Smooth muscle cell (in vitro differentiated cells): ENCODE measurements at regions not wholly inside any gene's neighbourhood (a gene's known extent, or its start where the extent isn't known, plus 50 kb on each side); places are given as distances from the start of the nearest gene placed in this dataset.
A peak's percentile ranks its signal among the peaks of the same experiment; 100 is the strongest.

ENCODE experiments used
- DNase-seq: peaks from one replicate; lab custom pipeline; 2025; ENCODE audit not compliant: unreplicated experiment; lab: John Stamatoyannopoulos, UW
- H2AFZ ChIP-seq: fragments of 200-600 bp; sonication (generic); 2 replicates; pipeline ENCODE4 v1.6.0; 2016; ENCODE audit warnings: antibody characterized with exemption, low read depth, mild to moderate bottlenecking
- H3F3A ChIP-seq: fragments of 200-600 bp; sonication (generic); 2 replicates; pipeline ENCODE4 v1.6.0; 2017; ENCODE audit warnings: antibody characterized with exemption, low read depth
- H3K27ac ChIP-seq: fragments of 200-600 bp; sonication (generic); 2 replicates; pipeline ENCODE4 v1.5.1; 2016; ENCODE audit warnings: low read depth, mild to moderate bottlenecking
- H3K27me3 ChIP-seq: fragments of 200-600 bp; sonication (generic); 2 replicates; pipeline ENCODE4 v1.6.1; 2016; ENCODE audit warnings: low read depth, mild to moderate bottlenecking
- H3K36me3 ChIP-seq: fragments of 200-600 bp; sonication (generic); 2 replicates; pipeline ENCODE4 v1.5.1; 2016; ENCODE audit warnings: low read depth
- H3K4me1 ChIP-seq: fragments of 200-600 bp; sonication (generic); 2 replicates; pipeline ENCODE4 v1.5.1; 2016; ENCODE audit warnings: low read depth
- H3K4me2 ChIP-seq: fragments of 200-600 bp; sonication (generic); 2 replicates; pipeline ENCODE4 v1.6.0; 2016; ENCODE audit warnings: mild to moderate bottlenecking
- H3K4me3 ChIP-seq: fragments of 200-600 bp; sonication (generic); 2 replicates; pipeline ENCODE4 v1.5.1; 2016; ENCODE audit warnings: mild to moderate bottlenecking
- H3K79me2 ChIP-seq: fragments of 200-600 bp; sonication (generic); 2 replicates; pipeline ENCODE4 v1.6.0; 2016; ENCODE audit warnings: low read depth, mild to moderate bottlenecking
- H3K9ac ChIP-seq: fragments of 200-600 bp; sonication (generic); 2 replicates; pipeline ENCODE4 v1.6.0; 2016; ENCODE audit warnings: low read depth
- H3K9me3 ChIP-seq: fragments of 200-600 bp; sonication (generic); replicated peaks from 2 replicates; pipeline ENCODE4 v1.5.1; 2016; ENCODE audit warnings: low read depth
- H4K20me1 ChIP-seq: fragments of 200-600 bp; sonication (generic); 2 replicates; pipeline ENCODE4 v1.6.0; 2016; ENCODE audit warnings: low read depth
- CTCF ChIP-seq: fragments of 200-600 bp; sonication (generic); IDR thresholded peaks from 2 replicates; pipeline ENCODE4 v1.5.1; 2017; ENCODE audit warnings: borderline replicate concordance, mild to moderate bottlenecking, antibody characterized with exemption; ENCODE audit not compliant: insufficient read depth, poor library complexity, severe bottlenecking
- WGBS: methylation state at CpG from one replicate; pipeline ENCODE4 v1.1.7; 2016; ENCODE audit warnings: low lambda C conversion rate; 5-methylcytosine and 5-hydroxymethylcytosine counted together

GRCh38 chr13:40438999-40439797, 227.2 kb downstream of the FOXO1 start:
- Histone ChIP-seq H2AFZ (peak overlapping the region; percentile 87), H3K4me2 (peak overlapping the region; percentile 79), H3K27ac (peak overlapping the region; percentile 14), H3K4me1 (no peaks in the 10 kb centered on the region), H3K36me3 (no peaks in the 10 kb centered on the region), H3K9ac (no peak overlapping the region), H3F3A (no peaks in the 10 kb centered on the region), H3K27me3 (no peaks in the 10 kb centered on the region), H3K79me2 (no peaks in the 10 kb centered on the region), H3K4me3 (peak overlapping the region; percentile 24), H3K9me3 (no peaks in the 10 kb centered on the region), H4K20me1 (no peaks in the 10 kb centered on the region)
- no peak for DNase-seq
- no peak for TF ChIP-seq CTCF
- WGBS: 38% methylated on average over 12 of the region's 12 CpGs

GRCh38 chr13:40439928-40440327, 226.5 kb downstream of the FOXO1 start:
- DNase-seq: no peak
- no peaks in the 10 kb centered on the region for H3K79me2 ChIP-seq
- no peaks in the 10 kb centered on the region for H3F3A ChIP-seq
- no peak overlapping the region for H3K9ac ChIP-seq
- H3K27me3 ChIP-seq: no peaks in the 10 kb centered on the region
- no peak overlapping the region for H2AFZ ChIP-seq
- H4K20me1 ChIP-seq: no peaks in the 10 kb centered on the region
- H3K36me3 ChIP-seq: no peaks in the 10 kb centered on the region
- H3K27ac ChIP-seq: no peak overlapping the region
- H3K4me3 ChIP-seq: no peak overlapping the region
- H3K4me2 ChIP-seq: no peak overlapping the region
- no peak for TF ChIP-seq CTCF
- no peaks in the 10 kb centered on the region for H3K4me1 ChIP-seq
- H3K9me3 ChIP-seq: no peaks in the 10 kb centered on the region

- DNase-seq: no peak
- TF ChIP-seq CTCF: no peak
- Histone ChIP-seq H3K27ac (no peak overlapping the region), H4K20me1 (no peaks in the 10 kb centered on the region), H3K9me3 (no peaks in the 10 kb centered on the region), H3K9ac (no peak overlapping the region), H3K79me2 (no peaks in the 10 kb centered on the region), H3K27me3 (no peaks in the 10 kb centered on the region), H3K4me3 (no peak overlapping the region), H3F3A (no peaks in the 10 kb centered on the region), H3K4me1 (no peaks in the 10 kb centered on the region), H3K36me3 (no peaks in the 10 kb centered on the region), H3K4me2 (no peak overlapping the region), H2AFZ (no peak overlapping the region)
- WGBS: 79% methylated on average over 9 of the region's 9 CpGs
Observed at GRCh38 chr13:40440990-40441820, 225.2 kb downstream of the FOXO1 start.
